ENCODE measurements at regions not wholly inside any gene's neighbourhood (a gene's known extent, or its start where the extent isn't known, plus 50 kb on each side); places are given as distances from the start of the nearest gene placed in this dataset.
"Not testable (repeated sequence)": the region's sequence is repeated elsewhere in the genome, so short reads cannot be mapped to it uniquely, and the experiment has no call there.

DNA sequence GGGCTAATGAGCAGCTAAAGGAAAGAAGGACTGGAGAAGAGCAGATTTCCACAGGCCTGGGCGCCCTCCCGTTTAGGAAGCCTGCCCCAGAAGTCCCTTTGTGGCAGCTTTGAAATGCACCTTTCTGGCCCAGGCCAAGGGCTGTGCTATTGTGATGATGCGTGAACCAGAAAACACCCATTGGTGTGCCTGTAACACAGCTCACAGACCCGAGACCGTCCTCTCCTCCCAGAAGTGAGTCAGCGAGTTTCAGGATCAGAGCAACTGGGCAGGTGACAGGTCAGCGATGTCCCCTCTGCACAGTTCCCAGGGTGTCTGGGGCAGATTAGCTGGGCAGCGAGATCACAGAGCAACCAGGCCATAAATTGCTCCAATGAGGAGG is 71.9 kb upstream of the SULF2 start:
- DNase-seq, result no peak
- in situ Hi-C loops (cut with HindIII; ENCODE audit: low pct_ligation_motif_present, low pct_unique_long_range_greater_than_20kb, low sequenced_read_pairs), result no loop called here

DNA sequence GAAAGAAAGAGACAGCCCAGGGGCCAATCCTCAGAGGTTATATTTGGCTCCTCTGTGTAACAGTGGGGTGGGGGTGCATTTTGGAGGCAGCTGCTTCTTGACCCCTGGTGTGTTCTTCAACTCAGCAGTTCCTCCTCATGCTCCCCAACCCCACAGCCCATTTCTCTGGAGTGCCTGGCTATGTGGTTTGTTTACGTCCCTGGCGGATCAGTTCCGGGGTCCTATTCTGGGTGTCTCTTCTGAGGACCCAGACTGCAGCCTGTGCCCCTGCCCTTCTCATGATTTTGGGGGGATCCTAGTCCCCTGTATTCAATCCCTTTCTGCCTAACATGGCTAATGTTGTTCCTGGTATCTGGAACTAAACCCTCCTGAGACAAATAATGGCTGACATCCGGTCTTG is 70.5 kb upstream of the SULF2 start:
- in situ Hi-C loops (cut with HindIII; ENCODE audit: low pct_ligation_motif_present, low pct_unique_long_range_greater_than_20kb, low sequenced_read_pairs), result no loop called here
- no peak for DNase-seq

DNA sequence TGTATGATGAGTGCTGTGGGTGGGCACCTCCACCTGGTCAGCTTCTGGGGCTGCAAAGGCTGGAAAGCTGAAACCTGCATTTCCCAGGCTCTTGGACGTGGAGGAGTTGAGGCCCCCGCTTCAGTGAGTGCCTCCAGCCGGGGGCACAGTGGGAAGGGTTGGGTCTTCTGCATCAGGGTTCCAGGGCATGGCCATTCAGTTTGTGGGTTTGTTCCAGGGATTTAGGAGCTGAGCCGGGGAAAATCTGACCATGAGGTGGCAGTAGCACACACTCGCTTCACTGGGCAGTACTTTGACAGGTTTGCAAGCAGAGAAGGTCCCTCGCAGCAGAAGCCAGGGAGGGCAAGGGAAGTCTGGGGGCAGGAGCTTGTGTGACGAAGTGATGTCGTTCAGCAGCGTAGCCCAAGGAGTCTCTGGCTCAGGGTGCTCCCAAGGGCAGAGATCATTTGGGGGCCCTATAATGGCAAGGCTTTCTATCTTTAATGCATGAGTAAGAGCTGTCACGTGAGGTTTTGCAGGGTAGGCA is 69.5 kb upstream of the SULF2 start:
- peak; percentile 55 for DNase-seq
- in situ Hi-C loops (cut with HindIII; ENCODE audit: low pct_ligation_motif_present, low pct_unique_long_range_greater_than_20kb, low sequenced_read_pairs), result no loop called here

DNA sequence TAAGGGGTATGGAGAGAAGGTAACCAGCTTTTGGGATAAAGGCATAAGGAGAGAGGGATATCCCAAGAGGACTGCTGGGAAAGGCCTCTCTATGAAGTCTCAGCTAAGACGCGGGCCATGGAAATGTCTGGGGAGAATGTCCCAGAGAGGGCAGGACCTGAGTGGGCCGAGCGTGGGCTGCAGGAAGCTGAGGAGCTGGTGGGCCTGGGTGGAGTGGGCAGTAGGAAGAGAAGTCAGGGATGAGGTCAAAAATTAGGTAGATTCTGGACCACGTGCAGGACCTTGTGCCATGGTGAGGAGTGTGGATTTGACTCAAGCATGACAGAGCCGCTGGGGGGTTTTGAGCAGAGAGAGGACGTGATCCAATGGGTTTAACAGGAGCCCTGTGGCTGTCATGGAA is 66.5 kb upstream of the SULF2 start:
- DNase-seq, result no peak
- in situ Hi-C loops (cut with HindIII; ENCODE audit: low pct_ligation_motif_present, low pct_unique_long_range_greater_than_20kb, low sequenced_read_pairs), result no loop called here

DNA sequence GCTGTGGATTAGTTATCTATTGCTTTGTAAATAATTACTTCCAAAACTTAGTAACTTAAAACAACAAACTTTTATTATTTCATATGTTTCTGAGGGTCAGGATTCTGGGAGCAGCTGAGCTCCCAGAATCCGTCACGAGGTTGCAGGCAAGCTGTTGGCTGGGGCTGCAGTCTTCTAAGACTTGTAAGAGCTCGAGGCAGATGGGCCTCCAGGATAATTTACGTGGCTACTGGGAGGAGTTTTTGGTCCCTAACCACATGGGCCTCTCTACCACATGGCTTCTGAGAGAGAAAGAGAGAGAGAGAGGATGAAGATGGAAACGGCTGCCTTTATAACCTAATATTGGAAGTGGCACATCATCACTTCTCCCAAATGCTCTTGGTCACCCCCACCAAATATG is 64.9 kb upstream of the SULF2 start:
- DNase-seq, result no peak
- in situ Hi-C loops (cut with HindIII; ENCODE audit: low pct_ligation_motif_present, low pct_unique_long_range_greater_than_20kb, low sequenced_read_pairs), result no loop called here

DNA sequence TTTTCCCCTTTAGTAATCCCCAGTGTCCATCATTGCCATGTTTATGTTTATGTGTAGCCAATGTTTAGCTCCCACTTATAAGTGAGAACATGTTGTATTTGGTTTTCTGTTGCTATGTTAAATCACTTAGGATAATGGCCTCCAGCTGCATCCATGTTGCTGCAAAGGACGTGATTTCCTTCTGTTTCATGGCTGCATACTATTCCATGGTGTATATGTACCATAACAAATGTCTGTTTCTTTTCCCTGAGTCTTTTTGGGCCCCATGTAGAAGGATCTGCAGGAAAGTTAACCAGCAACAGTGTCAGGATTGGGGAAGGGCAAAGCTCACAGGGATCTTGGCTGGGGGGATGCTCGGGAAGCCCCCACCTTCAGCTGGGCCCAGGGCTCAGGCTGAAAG is 64.3 kb upstream of the SULF2 start:
- no peak for DNase-seq
- in situ Hi-C loops (cut with HindIII; ENCODE audit: low pct_ligation_motif_present, low pct_unique_long_range_greater_than_20kb, low sequenced_read_pairs), result no loop called here

DNA sequence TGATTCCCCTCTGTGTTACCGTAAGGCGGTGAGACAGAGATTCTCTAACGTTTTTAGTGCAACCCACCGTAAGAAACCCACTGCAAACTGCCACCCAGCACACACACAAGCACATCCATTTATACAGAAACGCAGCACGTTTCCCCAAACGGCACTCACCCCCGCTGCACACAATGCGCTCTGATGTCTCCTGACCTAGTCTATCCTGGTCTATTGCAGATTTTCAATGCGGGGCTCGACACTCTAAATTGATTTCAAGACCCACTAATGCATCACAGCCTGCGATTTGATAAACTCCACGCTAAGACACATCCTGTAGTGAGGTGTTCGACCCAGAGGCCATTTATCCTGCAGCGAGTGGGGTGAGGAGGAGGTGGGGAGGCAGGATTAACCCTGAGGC is 63.7 kb upstream of the SULF2 start:
- no peak for DNase-seq
- in situ Hi-C loops (cut with HindIII; ENCODE audit: low pct_ligation_motif_present, low pct_unique_long_range_greater_than_20kb, low sequenced_read_pairs), result no loop called here

DNA sequence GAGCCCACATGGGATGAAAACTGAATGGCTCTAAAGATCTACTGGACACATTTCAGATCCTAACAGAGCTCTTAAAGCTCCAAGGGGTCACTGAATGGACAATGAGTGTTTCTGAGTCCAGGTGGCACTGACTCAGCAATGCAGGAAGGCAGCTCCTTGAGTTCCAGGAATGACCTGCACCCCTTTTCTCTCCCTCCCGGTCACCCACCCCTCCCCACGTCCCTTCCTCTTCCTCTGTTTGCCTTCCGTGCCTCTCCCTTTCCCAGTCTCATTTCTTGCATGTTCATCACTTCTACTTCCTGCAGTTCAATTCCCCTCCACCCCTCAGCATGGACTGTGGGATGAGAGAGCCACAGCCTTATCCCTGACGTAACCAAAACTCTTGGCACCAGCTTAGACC is 63.3 kb upstream of the SULF2 start:
- DNase-seq; in situ Hi-C loops (cut with HindIII; ENCODE audit: low pct_ligation_motif_present, low pct_unique_long_range_greater_than_20kb, low sequenced_read_pairs): not testable (repeated sequence)

DNA sequence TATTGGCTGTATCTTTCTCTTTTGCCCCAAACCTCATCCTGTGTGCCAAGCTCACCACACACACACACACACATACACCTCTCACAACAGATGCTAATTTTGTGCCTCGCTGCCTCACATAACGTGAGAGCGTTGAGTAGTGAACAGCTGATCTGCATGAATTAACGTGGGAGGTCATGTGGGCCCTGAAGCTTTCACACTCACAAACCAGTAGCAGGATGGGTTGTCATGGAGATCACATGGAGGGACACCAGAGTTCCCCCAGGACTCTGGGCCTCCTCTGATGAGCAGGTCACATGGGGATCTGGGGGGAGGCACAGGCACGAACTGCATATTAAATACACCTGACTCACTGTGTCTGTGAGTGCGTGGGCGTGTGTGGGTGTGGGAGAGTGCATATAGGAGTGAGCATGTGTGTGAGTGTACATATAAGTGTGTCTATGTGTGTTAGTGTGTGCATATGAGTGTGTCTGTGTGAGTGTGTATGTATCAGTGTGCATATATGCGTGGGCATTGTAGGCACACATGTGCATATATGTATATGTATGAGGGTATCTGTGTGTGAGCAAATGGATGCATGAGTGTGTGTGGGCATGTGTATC is 62.7 kb upstream of the SULF2 start:
- in situ Hi-C loops (cut with HindIII; ENCODE audit: low pct_ligation_motif_present, low pct_unique_long_range_greater_than_20kb, low sequenced_read_pairs), result no loop called here
- DNase-seq, result no peak

DNA sequence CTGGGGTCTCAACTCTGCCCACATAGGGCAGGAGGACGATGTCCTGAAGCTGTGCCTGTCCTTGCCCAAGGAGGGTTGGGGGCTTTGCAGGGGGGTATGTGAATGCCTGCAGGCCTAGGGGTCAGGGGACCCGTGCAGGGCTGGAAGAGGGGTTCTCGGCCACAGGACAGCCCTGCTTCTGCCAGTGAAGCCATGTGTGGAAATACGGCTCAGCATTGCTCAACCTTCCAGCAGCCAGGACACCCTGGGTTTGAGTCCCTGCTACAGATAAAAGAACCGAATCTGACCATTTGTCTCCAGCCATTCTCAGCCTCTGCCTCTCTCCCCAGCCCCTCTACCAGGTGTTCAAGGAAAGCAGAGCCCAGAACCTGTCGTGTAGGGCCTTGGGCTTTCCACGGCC is 61.9 kb upstream of the SULF2 start:
- DNase-seq; in situ Hi-C loops (cut with HindIII; ENCODE audit: low pct_ligation_motif_present, low pct_unique_long_range_greater_than_20kb, low sequenced_read_pairs): not testable (repeated sequence)

DNA sequence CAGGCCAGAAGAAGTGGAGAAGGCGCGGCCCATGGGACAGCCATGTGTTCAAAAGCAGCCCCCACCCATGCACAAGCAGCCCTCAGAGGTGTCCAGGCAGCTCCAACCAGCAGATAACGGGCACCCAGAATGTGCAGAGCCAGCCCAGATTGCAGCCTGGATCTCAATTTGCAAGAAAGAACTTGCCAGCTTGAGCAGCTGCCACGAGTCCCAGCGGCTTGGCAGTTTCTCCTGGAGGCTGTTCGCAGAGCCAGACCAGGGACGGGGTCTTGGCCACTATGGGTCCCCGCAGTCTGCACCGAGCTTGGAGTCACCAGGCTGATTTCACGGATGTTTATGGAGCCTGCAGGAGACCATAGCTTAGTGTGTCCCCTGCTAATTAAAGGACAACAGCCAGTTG is 61.4 kb upstream of the SULF2 start:
- in situ Hi-C loops (cut with HindIII; ENCODE audit: low pct_ligation_motif_present, low pct_unique_long_range_greater_than_20kb, low sequenced_read_pairs); DNase-seq: not testable (repeated sequence)

DNA sequence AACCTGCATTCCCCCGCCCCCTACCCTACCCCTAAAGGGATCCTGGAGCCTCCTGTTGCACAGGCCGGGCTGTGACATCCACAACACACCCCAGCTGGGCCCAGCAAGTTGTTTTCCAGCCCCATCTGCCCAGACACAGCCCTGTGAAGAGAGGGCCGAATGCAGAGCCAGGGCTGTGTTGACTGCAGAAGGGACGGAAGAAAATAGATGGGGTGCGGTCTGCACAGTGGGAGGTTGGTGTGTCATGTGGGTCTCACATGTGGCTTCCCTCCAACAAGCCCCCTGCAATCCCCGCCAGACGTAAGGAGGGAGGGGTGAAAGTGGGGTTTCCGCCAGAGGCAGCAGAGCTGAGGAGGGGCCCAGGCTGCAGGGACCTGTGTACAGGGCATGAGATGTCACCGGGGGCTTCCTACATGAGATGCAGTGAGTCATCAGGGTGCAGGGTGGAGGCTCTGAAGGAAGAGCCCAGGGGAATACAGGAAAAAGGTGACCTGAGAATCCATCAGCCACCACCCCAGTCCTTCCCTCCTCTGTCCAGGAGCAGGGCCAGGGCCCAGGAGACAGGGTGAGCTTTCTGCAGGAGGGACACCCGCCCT is 60.2 kb upstream of the SULF2 start:
- DNase-seq; in situ Hi-C loops (cut with HindIII; ENCODE audit: low pct_ligation_motif_present, low pct_unique_long_range_greater_than_20kb, low sequenced_read_pairs): not testable (repeated sequence)

DNA sequence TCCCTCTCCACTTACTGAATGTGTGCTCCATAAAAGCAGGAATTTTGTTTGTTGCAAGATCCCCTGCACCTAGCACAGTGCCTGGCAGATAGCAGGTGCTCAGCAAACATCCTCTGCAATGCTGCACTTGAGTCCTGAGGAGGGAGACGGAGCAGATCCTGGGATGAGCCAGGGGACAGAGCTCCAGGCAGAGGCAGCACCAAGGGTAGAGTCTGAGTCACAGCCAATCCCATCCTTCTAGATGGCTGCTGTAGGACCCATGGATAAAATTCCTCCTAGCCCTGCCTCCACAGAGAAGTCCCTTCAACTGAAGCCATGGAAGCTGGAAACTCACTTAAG is 59.3 kb upstream of the SULF2 start:
- in situ Hi-C loops (cut with HindIII; ENCODE audit: low pct_ligation_motif_present, low pct_unique_long_range_greater_than_20kb, low sequenced_read_pairs); DNase-seq: not testable (repeated sequence)

DNA sequence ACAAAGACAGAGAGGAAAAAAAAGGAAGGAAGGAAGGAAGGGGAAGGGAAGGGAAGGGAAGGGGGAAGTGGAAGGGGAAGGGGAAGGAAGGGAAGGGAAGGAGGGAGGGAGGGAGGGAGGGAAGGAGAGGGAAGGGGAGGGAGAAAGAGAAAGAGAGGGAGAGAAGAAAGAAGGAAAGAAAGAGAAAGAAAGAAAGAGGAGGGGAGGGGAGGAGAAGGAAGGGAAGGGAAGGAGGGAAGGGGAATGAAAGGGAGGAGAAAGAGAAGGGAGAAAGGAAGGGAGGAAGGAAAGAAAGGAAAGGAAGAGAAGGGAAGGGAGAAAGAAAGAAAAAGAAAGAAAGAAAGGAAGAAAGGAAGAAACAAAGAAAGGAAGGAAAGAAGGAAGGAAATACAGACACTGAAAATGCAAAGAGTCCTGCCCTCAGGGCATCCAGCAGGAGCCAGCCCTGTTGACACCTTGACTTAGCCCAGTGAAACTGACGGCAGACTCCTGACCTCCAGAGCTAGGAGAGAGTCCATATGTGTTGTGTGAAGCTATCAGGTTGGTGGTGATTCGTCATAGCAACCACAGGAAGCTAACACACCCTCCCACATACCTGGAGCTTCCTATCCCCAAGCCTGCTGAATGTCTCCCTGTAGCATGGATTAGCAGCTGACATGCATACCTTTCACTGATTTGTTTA is 58.7 kb upstream of the SULF2 start:
- no peak for DNase-seq
- in situ Hi-C loops (cut with HindIII; ENCODE audit: low pct_ligation_motif_present, low pct_unique_long_range_greater_than_20kb, low sequenced_read_pairs), result no loop called here

DNA sequence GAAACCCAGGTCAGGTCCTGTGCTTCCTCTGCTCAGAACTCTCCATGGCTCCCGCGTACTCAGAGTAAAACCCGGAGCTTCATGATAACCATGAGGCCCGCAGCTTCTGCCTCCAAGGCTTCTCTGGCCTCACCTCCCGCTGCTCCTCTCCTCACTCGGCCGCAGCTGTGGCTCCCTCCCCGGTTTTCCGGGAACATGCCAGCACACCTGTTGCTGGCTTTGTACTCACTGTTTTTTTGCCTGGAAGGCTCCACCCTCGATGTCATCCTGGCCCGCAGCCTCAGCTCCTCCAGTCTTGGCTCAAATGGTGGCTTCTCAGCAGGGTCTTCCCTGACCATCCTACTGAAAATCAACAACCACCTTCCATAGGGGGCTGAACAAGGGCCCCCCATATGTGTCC is 57.7 kb upstream of the SULF2 start:
- DNase-seq, result not testable (repeated sequence)

DNA sequence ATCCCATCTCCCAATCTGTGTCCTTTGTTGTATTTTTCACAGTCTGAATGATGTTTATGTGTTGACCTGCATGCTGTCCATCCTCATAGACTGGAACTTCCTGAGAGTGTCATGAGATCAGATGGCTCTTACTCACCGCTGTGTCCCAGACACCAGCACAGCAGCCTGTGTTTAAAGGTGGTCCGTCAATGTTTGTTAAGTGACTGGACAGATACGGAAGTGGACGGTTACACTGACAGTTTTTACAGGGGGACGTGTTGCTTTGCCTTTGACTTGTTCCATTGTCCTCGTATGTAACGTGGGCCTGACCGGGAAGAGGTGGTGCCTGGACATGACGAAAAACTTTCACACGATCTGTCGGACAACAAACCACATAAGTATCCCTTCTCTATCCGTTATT is 56.7 kb upstream of the SULF2 start:
- in situ Hi-C loops (cut with HindIII; ENCODE audit: low pct_ligation_motif_present, low pct_unique_long_range_greater_than_20kb, low sequenced_read_pairs); DNase-seq: not testable (repeated sequence)

More for the DNA sequence above, 57.7 kb upstream of the SULF2 start:
- in situ Hi-C loops (cut with HindIII; ENCODE audit: low pct_ligation_motif_present, low pct_unique_long_range_greater_than_20kb, low sequenced_read_pairs), result not testable (repeated sequence)

DNA sequence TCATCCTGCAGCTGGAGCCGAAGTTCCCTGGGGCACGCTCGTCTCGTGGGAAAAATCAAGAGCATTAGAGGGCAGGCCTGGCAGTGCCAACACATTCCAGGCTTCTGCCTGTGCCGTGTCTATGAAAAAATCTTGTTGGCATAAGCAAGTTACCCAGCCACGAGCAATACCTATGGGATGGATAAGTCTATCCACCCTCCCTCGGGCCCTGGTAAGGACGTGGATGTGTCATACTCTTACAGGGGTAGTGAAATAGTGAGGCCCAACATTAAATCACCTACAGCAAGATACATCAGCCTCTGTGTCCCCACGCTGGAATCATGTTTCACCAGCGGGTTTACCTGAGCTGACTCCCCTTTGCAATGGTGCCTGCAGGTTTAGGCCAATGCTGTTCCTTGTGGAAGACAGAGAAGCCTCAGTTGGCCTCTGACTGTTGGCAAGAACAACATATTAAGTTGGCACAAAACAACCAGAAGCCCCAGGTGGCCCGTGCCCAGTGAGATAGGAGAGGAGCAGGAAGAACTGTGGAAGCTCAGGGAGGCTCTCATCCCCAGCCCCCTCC is 51.1 kb upstream of the SULF2 start:
- in situ Hi-C loops (cut with HindIII; ENCODE audit: low pct_ligation_motif_present, low pct_unique_long_range_greater_than_20kb, low sequenced_read_pairs); DNase-seq: not testable (repeated sequence)
